Neural cell (in vitro differentiated cells): ENCODE measurements at regions not wholly inside any gene's neighbourhood (a gene's known extent, or its start where the extent isn't known, plus 50 kb on each side); places are given as distances from the start of the nearest gene placed in this dataset.

Experiments
- H2AFZ ChIP-seq: fragments of 200-600, 300-800 bp; sonication (generic), shearing (Covaris generic); 2 replicates; pipeline ENCODE4 v1.6.0; 2014; ENCODE audit warnings: low read depth, mild to moderate bottlenecking, antibody characterized with exemption, low read length, moderate library complexity
- H3F3A ChIP-seq: fragments of 200-600 bp; shearing (Covaris generic); 2 replicates; pipeline ENCODE4 v1.6.1; 2016; ENCODE audit warnings: mild to moderate bottlenecking, moderate library complexity, mixed read lengths, antibody characterized with exemption, low read length; ENCODE audit not compliant: insufficient read depth, poor library complexity, severe bottlenecking
- H3K27ac ChIP-seq: fragments of 200-600, 300-800 bp; sonication (generic), shearing (Covaris generic); 2 replicates; pipeline ENCODE4 v1.5.1; 2014; ENCODE audit warnings: mild to moderate bottlenecking, low read length, moderate library complexity
- H3K27me3 ChIP-seq: fragments of 300-800, 200-600 bp; sonication (generic), shearing (Covaris generic); 2 replicates; pipeline ENCODE4 v1.6.0; 2014; ENCODE audit warnings: mild to moderate bottlenecking, low read depth, low read length, moderate library complexity; ENCODE audit not compliant: insufficient read depth
- H3K36me3 ChIP-seq: fragments of 300-800, 200-600 bp; sonication (generic), shearing (Covaris generic); 2 replicates; pipeline ENCODE4 v1.5.1; 2014; ENCODE audit warnings: mild to moderate bottlenecking, antibody characterized with exemption, low read length, moderate library complexity; ENCODE audit not compliant: insufficient read depth
- H3K4me2 ChIP-seq: fragments of 300-800, 200-600 bp; sonication (generic), shearing (Covaris generic); 2 replicates; pipeline ENCODE4 v1.6.0; 2014; ENCODE audit warnings: mild to moderate bottlenecking, low read length
- H3K4me3 ChIP-seq: fragments of 300-800, 200-600 bp; sonication (generic), shearing (Covaris generic); 2 replicates; pipeline ENCODE4 v1.5.1; 2014; ENCODE audit warnings: mild to moderate bottlenecking, low read length, moderate library complexity
- H3K79me2 ChIP-seq: fragments of 200-600 bp; shearing (Covaris generic); replicated peaks from 2 replicates; pipeline ENCODE4 v1.6.0; 2014; ENCODE audit warnings: mild to moderate bottlenecking, low read length, moderate library complexity; ENCODE audit not compliant: insufficient read depth
- H3K9ac ChIP-seq: fragments of 300-800, 200-600 bp; sonication (generic), shearing (Covaris generic); 2 replicates; pipeline ENCODE4 v1.6.1; 2016; ENCODE audit warnings: mild to moderate bottlenecking, low read length, mixed read lengths
- H3K9me2 ChIP-seq: fragments of 200-600 bp; shearing (Covaris generic); 2 replicates; pipeline ENCODE4 v1.6.1; 2016; ENCODE audit warnings: mild to moderate bottlenecking, low read length, mixed read lengths; ENCODE audit not compliant: insufficient read depth
- H3K9me3 ChIP-seq: fragments of 200-600, 300-800 bp; sonication (generic), shearing (Covaris generic); 2 replicates; pipeline ENCODE4 v1.6.1; 2016; ENCODE audit warnings: mild to moderate bottlenecking, mixed run types, low read length, moderate library complexity, mixed read lengths
- H4K20me1 ChIP-seq: fragments of 200-600 bp; shearing (Covaris generic); 2 replicates; pipeline ENCODE4 v1.6.1; 2016; ENCODE audit warnings: mild to moderate bottlenecking, mixed run types; ENCODE audit not compliant: insufficient read depth
- EP300 ChIP-seq: fragments of 450-650 bp; conservative IDR thresholded peaks from 2 replicates; pipeline ENCODE4 v1.6.1; 2014; ENCODE audit warnings: antibody characterized with exemption, mild to moderate bottlenecking, moderate library complexity; ENCODE audit not compliant: poor library complexity, severe bottlenecking
- EZH2 ChIP-seq: fragments of 200-600, 300-800 bp; shearing (Covaris generic), sonication (generic); IDR thresholded peaks from 2 replicates; pipeline ENCODE4 v1.6.1; 2014; ENCODE audit warnings: antibody characterized with exemption, low read length, borderline replicate concordance, mild to moderate bottlenecking; ENCODE audit not compliant: insufficient read depth, poor library complexity, severe bottlenecking
- MXI1 ChIP-seq: fragments of 450-650 bp; conservative IDR thresholded peaks from 2 replicates; pipeline ENCODE4 v1.6.1; 2014; ENCODE audit warnings: antibody characterized with exemption, mild to moderate bottlenecking; ENCODE audit not compliant: poor library complexity, severe bottlenecking
- POLR2AphosphoS5 ChIP-seq: IDR thresholded peaks from 2 replicates; pipeline ENCODE4 v1.6.1; 2012
- RAD21 ChIP-seq: fragments of 450-650 bp; conservative IDR thresholded peaks from 2 replicates; pipeline ENCODE4 v1.6.1; 2014; ENCODE audit warnings: antibody characterized with exemption, mild to moderate bottlenecking, moderate library complexity
- REST ChIP-seq: IDR thresholded peaks from 2 replicates; pipeline ENCODE4 v1.6.1; 2012; ENCODE audit warnings: borderline replicate concordance
- SMC3 ChIP-seq: fragments of 450-650 bp; conservative IDR thresholded peaks from 2 replicates; pipeline ENCODE4 v1.6.1; 2014; ENCODE audit warnings: antibody characterized with exemption, mild to moderate bottlenecking, moderate library complexity; ENCODE audit not compliant: poor library complexity
- TAF1 ChIP-seq: IDR thresholded peaks from 2 replicates; pipeline ENCODE4 v1.6.1; 2012; ENCODE audit warnings: low read depth
- TF ChIP-seq, protein P1 (sequence below): fragments of 450-650 bp; IDR thresholded peaks from 2 replicates; pipeline ENCODE4 v1.5.1; 2014; ENCODE audit warnings: antibody characterized with exemption, mild to moderate bottlenecking, moderate library complexity; ENCODE audit not compliant: poor library complexity, severe bottlenecking

DNA sequence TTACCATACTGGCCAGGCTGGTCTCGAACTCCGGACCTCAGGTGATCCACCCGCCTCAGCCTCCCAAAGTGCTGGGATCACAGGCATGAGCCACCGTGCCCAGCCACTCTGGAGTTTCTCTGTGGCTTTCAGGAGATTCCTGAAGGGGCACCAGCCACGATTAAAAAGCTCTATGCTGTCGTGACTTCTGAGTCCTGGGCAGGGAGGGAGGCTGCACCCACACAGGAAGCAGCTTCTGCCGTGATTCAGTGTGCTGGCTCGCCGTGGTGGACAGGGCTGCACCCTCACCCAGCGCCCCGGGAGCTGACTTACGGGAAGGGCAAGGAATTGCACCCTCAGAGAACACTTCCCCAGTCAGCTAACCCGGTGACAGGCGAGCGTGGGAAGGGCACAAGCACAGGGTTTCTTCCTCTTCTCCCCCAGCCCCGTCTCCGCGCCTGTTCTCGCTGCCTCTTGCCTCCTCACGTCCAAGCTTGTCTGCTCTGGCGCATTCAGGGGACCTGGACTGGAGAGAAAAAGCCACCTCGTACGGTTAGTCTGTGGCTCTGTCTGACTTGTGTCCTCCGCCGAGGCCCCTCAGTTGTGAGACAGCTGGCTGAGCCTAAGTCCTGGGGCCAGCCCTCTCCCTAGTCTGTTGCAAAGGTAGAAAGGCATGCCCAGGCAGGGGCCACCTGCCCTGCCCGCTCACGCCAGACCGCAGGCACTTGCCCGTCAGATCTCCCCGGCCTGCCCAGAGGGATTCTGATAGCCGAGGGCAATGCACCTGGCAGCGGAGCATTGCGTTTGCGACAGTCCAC lies 145.0 kb downstream of the SEC14L1 start:
- Histone ChIP-seq H3F3A (no peaks in the 10 kb centered on the region), H3K4me3 (no peak overlapping the region), H3K36me3 (no peaks in the 10 kb centered on the region), H3K9me3 (no peaks in the 10 kb centered on the region), H3K27ac (no peak overlapping the region), H3K9ac (no peak overlapping the region), H4K20me1 (no peaks in the 10 kb centered on the region), H3K79me2 (no peaks in the 10 kb centered on the region), H2AFZ (no peak overlapping the region), H3K27me3 (peaks cover 23% of the 10 kb centered on the region), H3K4me2 (no peak overlapping the region), H3K9me2 (no peaks in the 10 kb centered on the region)
- TF ChIP-seq, protein P1, sequence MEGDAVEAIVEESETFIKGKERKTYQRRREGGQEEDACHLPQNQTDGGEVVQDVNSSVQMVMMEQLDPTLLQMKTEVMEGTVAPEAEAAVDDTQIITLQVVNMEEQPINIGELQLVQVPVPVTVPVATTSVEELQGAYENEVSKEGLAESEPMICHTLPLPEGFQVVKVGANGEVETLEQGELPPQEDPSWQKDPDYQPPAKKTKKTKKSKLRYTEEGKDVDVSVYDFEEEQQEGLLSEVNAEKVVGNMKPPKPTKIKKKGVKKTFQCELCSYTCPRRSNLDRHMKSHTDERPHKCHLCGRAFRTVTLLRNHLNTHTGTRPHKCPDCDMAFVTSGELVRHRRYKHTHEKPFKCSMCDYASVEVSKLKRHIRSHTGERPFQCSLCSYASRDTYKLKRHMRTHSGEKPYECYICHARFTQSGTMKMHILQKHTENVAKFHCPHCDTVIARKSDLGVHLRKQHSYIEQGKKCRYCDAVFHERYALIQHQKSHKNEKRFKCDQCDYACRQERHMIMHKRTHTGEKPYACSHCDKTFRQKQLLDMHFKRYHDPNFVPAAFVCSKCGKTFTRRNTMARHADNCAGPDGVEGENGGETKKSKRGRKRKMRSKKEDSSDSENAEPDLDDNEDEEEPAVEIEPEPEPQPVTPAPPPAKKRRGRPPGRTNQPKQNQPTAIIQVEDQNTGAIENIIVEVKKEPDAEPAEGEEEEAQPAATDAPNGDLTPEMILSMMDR, result no peak
- TF ChIP-seq SMC3, result no peak
- TF ChIP-seq TAF1, result no peak
- TF ChIP-seq REST, result no peak
- TF ChIP-seq EP300, result no peak
- no peak for TF ChIP-seq POLR2AphosphoS5
- no peak for TF ChIP-seq RAD21
- TF ChIP-seq EZH2, result no peak
- no peak for TF ChIP-seq MXI1

DNA sequence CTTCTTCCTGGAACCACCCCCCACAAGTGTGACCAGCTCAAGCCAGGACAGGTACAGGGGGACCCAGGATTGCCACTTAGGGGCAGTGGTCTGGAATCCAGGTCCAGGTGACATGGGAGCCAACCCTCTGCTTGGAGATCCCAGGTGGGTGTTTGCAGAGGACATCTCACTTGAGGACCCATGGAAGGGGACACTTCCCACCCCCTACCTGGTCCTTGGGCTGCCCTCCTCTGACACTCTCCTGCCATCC lies 145.5 kb downstream of the SEC14L1 start:
- Histone ChIP-seq H3F3A (no peaks in the 10 kb centered on the region), H3K36me3 (no peaks in the 10 kb centered on the region), H2AFZ (no peak overlapping the region), H4K20me1 (no peaks in the 10 kb centered on the region), H3K27me3 (peaks cover 22% of the 10 kb centered on the region), H3K9me3 (no peaks in the 10 kb centered on the region), H3K9ac (no peak overlapping the region), H3K79me2 (no peaks in the 10 kb centered on the region), H3K9me2 (no peaks in the 10 kb centered on the region), H3K27ac (no peak overlapping the region), H3K4me2 (no peak overlapping the region), H3K4me3 (no peak overlapping the region)
- TF ChIP-seq EP300, result no peak
- TF ChIP-seq RAD21, result no peak
- no peak for TF ChIP-seq POLR2AphosphoS5
- TF ChIP-seq SMC3, result no peak
- TF ChIP-seq, protein P1, result no peak
- no peak for TF ChIP-seq EZH2
- no peak for TF ChIP-seq MXI1
- TF ChIP-seq REST, result no peak
